Neural cell (in vitro differentiated cells): ENCODE measurements at regions not wholly inside any gene's neighbourhood (a gene's known extent, or its start where the extent isn't known, plus 50 kb on each side); places are given as distances from the start of the nearest gene placed in this dataset.

Experiments
- H2AFZ ChIP-seq: fragments of 200-600, 300-800 bp; sonication (generic), shearing (Covaris generic); 2 replicates; pipeline ENCODE4 v1.6.0; 2014; ENCODE audit warnings: low read depth, mild to moderate bottlenecking, antibody characterized with exemption, low read length, moderate library complexity
- H3F3A ChIP-seq: fragments of 200-600 bp; shearing (Covaris generic); 2 replicates; pipeline ENCODE4 v1.6.1; 2016; ENCODE audit warnings: mild to moderate bottlenecking, moderate library complexity, mixed read lengths, antibody characterized with exemption, low read length; ENCODE audit not compliant: insufficient read depth, poor library complexity, severe bottlenecking
- H3K27ac ChIP-seq: fragments of 200-600, 300-800 bp; sonication (generic), shearing (Covaris generic); 2 replicates; pipeline ENCODE4 v1.5.1; 2014; ENCODE audit warnings: mild to moderate bottlenecking, low read length, moderate library complexity
- H3K27me3 ChIP-seq: fragments of 300-800, 200-600 bp; sonication (generic), shearing (Covaris generic); 2 replicates; pipeline ENCODE4 v1.6.0; 2014; ENCODE audit warnings: mild to moderate bottlenecking, low read depth, low read length, moderate library complexity; ENCODE audit not compliant: insufficient read depth
- H3K36me3 ChIP-seq: fragments of 300-800, 200-600 bp; sonication (generic), shearing (Covaris generic); 2 replicates; pipeline ENCODE4 v1.5.1; 2014; ENCODE audit warnings: mild to moderate bottlenecking, antibody characterized with exemption, low read length, moderate library complexity; ENCODE audit not compliant: insufficient read depth
- H3K4me2 ChIP-seq: fragments of 300-800, 200-600 bp; sonication (generic), shearing (Covaris generic); 2 replicates; pipeline ENCODE4 v1.6.0; 2014; ENCODE audit warnings: mild to moderate bottlenecking, low read length
- H3K4me3 ChIP-seq: fragments of 300-800, 200-600 bp; sonication (generic), shearing (Covaris generic); 2 replicates; pipeline ENCODE4 v1.5.1; 2014; ENCODE audit warnings: mild to moderate bottlenecking, low read length, moderate library complexity
- H3K79me2 ChIP-seq: fragments of 200-600 bp; shearing (Covaris generic); replicated peaks from 2 replicates; pipeline ENCODE4 v1.6.0; 2014; ENCODE audit warnings: mild to moderate bottlenecking, low read length, moderate library complexity; ENCODE audit not compliant: insufficient read depth
- H3K9ac ChIP-seq: fragments of 300-800, 200-600 bp; sonication (generic), shearing (Covaris generic); 2 replicates; pipeline ENCODE4 v1.6.1; 2016; ENCODE audit warnings: mild to moderate bottlenecking, low read length, mixed read lengths
- H3K9me2 ChIP-seq: fragments of 200-600 bp; shearing (Covaris generic); 2 replicates; pipeline ENCODE4 v1.6.1; 2016; ENCODE audit warnings: mild to moderate bottlenecking, low read length, mixed read lengths; ENCODE audit not compliant: insufficient read depth
- H3K9me3 ChIP-seq: fragments of 200-600, 300-800 bp; sonication (generic), shearing (Covaris generic); 2 replicates; pipeline ENCODE4 v1.6.1; 2016; ENCODE audit warnings: mild to moderate bottlenecking, mixed run types, low read length, moderate library complexity, mixed read lengths
- H4K20me1 ChIP-seq: fragments of 200-600 bp; shearing (Covaris generic); 2 replicates; pipeline ENCODE4 v1.6.1; 2016; ENCODE audit warnings: mild to moderate bottlenecking, mixed run types; ENCODE audit not compliant: insufficient read depth
- EP300 ChIP-seq: fragments of 450-650 bp; conservative IDR thresholded peaks from 2 replicates; pipeline ENCODE4 v1.6.1; 2014; ENCODE audit warnings: antibody characterized with exemption, mild to moderate bottlenecking, moderate library complexity; ENCODE audit not compliant: poor library complexity, severe bottlenecking
- EZH2 ChIP-seq: fragments of 200-600, 300-800 bp; shearing (Covaris generic), sonication (generic); IDR thresholded peaks from 2 replicates; pipeline ENCODE4 v1.6.1; 2014; ENCODE audit warnings: antibody characterized with exemption, low read length, borderline replicate concordance, mild to moderate bottlenecking; ENCODE audit not compliant: insufficient read depth, poor library complexity, severe bottlenecking
- MXI1 ChIP-seq: fragments of 450-650 bp; conservative IDR thresholded peaks from 2 replicates; pipeline ENCODE4 v1.6.1; 2014; ENCODE audit warnings: antibody characterized with exemption, mild to moderate bottlenecking; ENCODE audit not compliant: poor library complexity, severe bottlenecking
- POLR2AphosphoS5 ChIP-seq: IDR thresholded peaks from 2 replicates; pipeline ENCODE4 v1.6.1; 2012
- RAD21 ChIP-seq: fragments of 450-650 bp; conservative IDR thresholded peaks from 2 replicates; pipeline ENCODE4 v1.6.1; 2014; ENCODE audit warnings: antibody characterized with exemption, mild to moderate bottlenecking, moderate library complexity
- SMC3 ChIP-seq: fragments of 450-650 bp; conservative IDR thresholded peaks from 2 replicates; pipeline ENCODE4 v1.6.1; 2014; ENCODE audit warnings: antibody characterized with exemption, mild to moderate bottlenecking, moderate library complexity; ENCODE audit not compliant: poor library complexity
- TAF1 ChIP-seq: IDR thresholded peaks from 2 replicates; pipeline ENCODE4 v1.6.1; 2012; ENCODE audit warnings: low read depth
- TF ChIP-seq, protein P1 (sequence below): IDR thresholded peaks from 2 replicates; pipeline ENCODE4 v1.6.1; 2012; ENCODE audit warnings: borderline replicate concordance
- TF ChIP-seq, protein P2 (sequence below): fragments of 450-650 bp; IDR thresholded peaks from 2 replicates; pipeline ENCODE4 v1.5.1; 2014; ENCODE audit warnings: antibody characterized with exemption, mild to moderate bottlenecking, moderate library complexity; ENCODE audit not compliant: poor library complexity, severe bottlenecking

GRCh38 chr6:90372885-90373284 lies 76.2 kb upstream of the BACH2 start:
- Histone ChIP-seq H3K4me2 (no peak overlapping the region), H2AFZ (no peak overlapping the region), H3K27me3 (no peaks in the 10 kb centered on the region), H3F3A (no peaks in the 10 kb centered on the region), H4K20me1 (no peaks in the 10 kb centered on the region), H3K9ac (no peak overlapping the region), H3K27ac (no peak overlapping the region), H3K4me3 (no peak overlapping the region), H3K9me3 (no peaks in the 10 kb centered on the region), H3K36me3 (no peaks in the 10 kb centered on the region), H3K9me2 (no peaks in the 10 kb centered on the region), H3K79me2 (no peaks in the 10 kb centered on the region)
- TF ChIP-seq, protein P1, sequence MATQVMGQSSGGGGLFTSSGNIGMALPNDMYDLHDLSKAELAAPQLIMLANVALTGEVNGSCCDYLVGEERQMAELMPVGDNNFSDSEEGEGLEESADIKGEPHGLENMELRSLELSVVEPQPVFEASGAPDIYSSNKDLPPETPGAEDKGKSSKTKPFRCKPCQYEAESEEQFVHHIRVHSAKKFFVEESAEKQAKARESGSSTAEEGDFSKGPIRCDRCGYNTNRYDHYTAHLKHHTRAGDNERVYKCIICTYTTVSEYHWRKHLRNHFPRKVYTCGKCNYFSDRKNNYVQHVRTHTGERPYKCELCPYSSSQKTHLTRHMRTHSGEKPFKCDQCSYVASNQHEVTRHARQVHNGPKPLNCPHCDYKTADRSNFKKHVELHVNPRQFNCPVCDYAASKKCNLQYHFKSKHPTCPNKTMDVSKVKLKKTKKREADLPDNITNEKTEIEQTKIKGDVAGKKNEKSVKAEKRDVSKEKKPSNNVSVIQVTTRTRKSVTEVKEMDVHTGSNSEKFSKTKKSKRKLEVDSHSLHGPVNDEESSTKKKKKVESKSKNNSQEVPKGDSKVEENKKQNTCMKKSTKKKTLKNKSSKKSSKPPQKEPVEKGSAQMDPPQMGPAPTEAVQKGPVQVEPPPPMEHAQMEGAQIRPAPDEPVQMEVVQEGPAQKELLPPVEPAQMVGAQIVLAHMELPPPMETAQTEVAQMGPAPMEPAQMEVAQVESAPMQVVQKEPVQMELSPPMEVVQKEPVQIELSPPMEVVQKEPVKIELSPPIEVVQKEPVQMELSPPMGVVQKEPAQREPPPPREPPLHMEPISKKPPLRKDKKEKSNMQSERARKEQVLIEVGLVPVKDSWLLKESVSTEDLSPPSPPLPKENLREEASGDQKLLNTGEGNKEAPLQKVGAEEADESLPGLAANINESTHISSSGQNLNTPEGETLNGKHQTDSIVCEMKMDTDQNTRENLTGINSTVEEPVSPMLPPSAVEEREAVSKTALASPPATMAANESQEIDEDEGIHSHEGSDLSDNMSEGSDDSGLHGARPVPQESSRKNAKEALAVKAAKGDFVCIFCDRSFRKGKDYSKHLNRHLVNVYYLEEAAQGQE, result no peak
- TF ChIP-seq POLR2AphosphoS5 (no peak), EP300 (no peak), EZH2 (no peak), SMC3 (no peak), RAD21 (no peak), MXI1 (no peak), TAF1 (no peak)
- TF ChIP-seq, protein P2, sequence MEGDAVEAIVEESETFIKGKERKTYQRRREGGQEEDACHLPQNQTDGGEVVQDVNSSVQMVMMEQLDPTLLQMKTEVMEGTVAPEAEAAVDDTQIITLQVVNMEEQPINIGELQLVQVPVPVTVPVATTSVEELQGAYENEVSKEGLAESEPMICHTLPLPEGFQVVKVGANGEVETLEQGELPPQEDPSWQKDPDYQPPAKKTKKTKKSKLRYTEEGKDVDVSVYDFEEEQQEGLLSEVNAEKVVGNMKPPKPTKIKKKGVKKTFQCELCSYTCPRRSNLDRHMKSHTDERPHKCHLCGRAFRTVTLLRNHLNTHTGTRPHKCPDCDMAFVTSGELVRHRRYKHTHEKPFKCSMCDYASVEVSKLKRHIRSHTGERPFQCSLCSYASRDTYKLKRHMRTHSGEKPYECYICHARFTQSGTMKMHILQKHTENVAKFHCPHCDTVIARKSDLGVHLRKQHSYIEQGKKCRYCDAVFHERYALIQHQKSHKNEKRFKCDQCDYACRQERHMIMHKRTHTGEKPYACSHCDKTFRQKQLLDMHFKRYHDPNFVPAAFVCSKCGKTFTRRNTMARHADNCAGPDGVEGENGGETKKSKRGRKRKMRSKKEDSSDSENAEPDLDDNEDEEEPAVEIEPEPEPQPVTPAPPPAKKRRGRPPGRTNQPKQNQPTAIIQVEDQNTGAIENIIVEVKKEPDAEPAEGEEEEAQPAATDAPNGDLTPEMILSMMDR, result no peak

DNA sequence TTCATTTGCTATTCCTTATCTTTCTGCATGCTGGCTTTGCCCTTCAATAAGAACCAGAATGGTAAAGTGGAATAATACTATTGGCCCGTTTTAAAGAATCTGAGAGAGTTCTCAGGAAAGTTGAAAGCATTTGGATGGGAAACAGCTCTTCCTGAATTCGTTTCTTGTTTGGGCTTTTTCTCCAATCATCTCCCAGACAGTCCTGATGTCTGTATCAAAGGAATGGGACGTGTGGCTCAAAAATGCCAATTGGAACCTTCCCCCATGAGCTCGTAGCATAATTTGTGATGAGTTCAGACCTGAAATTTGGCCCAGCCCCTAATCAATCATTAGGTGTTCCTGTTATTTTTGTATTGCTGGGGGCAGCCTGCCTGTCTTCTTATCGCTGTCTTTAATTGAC lies 75.8 kb upstream of the BACH2 start:
- no peaks in the 10 kb centered on the region for H3F3A ChIP-seq
- H3K36me3 ChIP-seq, result no peaks in the 10 kb centered on the region
- TF ChIP-seq EP300 (no peak), TAF1 (no peak), POLR2AphosphoS5 (no peak)
- no peak overlapping the region for H3K27ac ChIP-seq
- H3K27me3 ChIP-seq, result no peaks in the 10 kb centered on the region
- H3K9me2 ChIP-seq, result no peaks in the 10 kb centered on the region
- H2AFZ ChIP-seq, result no peak overlapping the region
- no peaks in the 10 kb centered on the region for H3K9me3 ChIP-seq
- H3K4me2 ChIP-seq, result no peak overlapping the region
- no peaks in the 10 kb centered on the region for H3K79me2 ChIP-seq
- no peaks in the 10 kb centered on the region for H4K20me1 ChIP-seq
- H3K4me3 ChIP-seq, result no peak overlapping the region
- no peak overlapping the region for H3K9ac ChIP-seq

DNA sequence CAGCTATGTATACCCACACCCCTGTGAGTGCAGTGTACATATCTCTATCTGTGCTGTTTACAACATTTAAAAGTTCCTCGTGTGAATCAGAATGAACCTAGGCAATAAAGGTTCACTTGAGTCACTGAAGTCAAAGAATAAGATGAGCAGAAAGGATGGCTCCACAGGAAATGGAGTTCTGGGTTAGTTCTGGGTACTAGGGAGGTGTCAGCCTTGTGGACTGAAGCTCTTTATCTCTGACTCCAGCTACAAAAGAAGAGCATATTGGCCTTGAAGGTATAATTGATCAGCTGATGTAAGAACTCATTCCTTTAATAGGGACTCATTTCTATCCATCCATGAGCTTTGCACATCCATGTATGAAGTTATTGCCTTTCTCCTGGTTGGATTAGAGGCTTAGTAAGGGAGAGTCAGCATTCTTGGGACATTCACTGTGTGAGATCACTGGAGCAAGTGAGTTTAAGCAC lies 73.9 kb upstream of the BACH2 start:
- H3K9me2 ChIP-seq, result no peaks in the 10 kb centered on the region
- no peaks in the 10 kb centered on the region for H3K9me3 ChIP-seq
- H3K79me2 ChIP-seq, result no peaks in the 10 kb centered on the region
- no peak overlapping the region for H3K4me3 ChIP-seq
- no peaks in the 10 kb centered on the region for H3F3A ChIP-seq
- H4K20me1 ChIP-seq, result no peaks in the 10 kb centered on the region
- no peaks in the 10 kb centered on the region for H3K27me3 ChIP-seq
- no peaks in the 10 kb centered on the region for H3K36me3 ChIP-seq
- H3K27ac ChIP-seq, result no peak overlapping the region
- no peak overlapping the region for H3K4me2 ChIP-seq
- no peak overlapping the region for H3K9ac ChIP-seq
- TF ChIP-seq, protein P1, result no peak
- TF ChIP-seq, protein P2, result no peak
- no peak for TF ChIP-seq EZH2
- TF ChIP-seq SMC3, result no peak
- TF ChIP-seq TAF1, result no peak
- no peak overlapping the region for H2AFZ ChIP-seq
